HS-27A (cell line): ENCODE measurements at regions not wholly inside any gene's neighbourhood (a gene's known extent, or its start where the extent isn't known, plus 50 kb on each side); places are given as distances from the start of the nearest gene placed in this dataset.
"Not testable (repeated sequence)": the region's sequence is repeated elsewhere in the genome, so short reads cannot be mapped to it uniquely, and the experiment has no call there.

Experiments used
- DNase-seq: peaks from one replicate; pipeline ENCODE4 v3.0.0-alpha.2; 2012; ENCODE audit warnings: low read depth, missing footprints

- DNase-seq, result no peak
Measured at GRCh38 chr5:67934976-67935375, 280.6 kb upstream of the PIK3R1 start.

GRCh38 chr5:67925511-67925910 is 290.0 kb upstream of the PIK3R1 start:
- DNase-seq, result no peak

GRCh38 chr5:67921004-67921601 is 294.5 kb upstream of the PIK3R1 start:
- no peak for DNase-seq

- DNase-seq, result not testable (repeated sequence)
Measured at GRCh38 chr5:67919532-67919931, 296.0 kb upstream of the PIK3R1 start.

GRCh38 chr5:67917561-67917960 is 298.0 kb upstream of the PIK3R1 start:
- DNase-seq, result no peak

- DNase-seq, result no peak
Measured at GRCh38 chr5:67910546-67910945, 305.0 kb upstream of the PIK3R1 start.

GRCh38 chr5:67908126-67908765 is 307.3 kb upstream of the PIK3R1 start:
- DNase-seq, result no peak

- no peak for DNase-seq
Measured at GRCh38 chr5:67904366-67904765, 311.2 kb upstream of the PIK3R1 start.

- DNase-seq, result no peak
Measured at GRCh38 chr5:67903656-67904055, 311.9 kb upstream of the PIK3R1 start.

- no peak for DNase-seq
Measured at GRCh38 chr5:67903121-67903520, 312.4 kb upstream of the PIK3R1 start.

- DNase-seq, result no peak
Measured at GRCh38 chr5:67902497-67902830, 313.1 kb upstream of the PIK3R1 start.

GRCh38 chr5:67901814-67902496 is 313.6 kb upstream of the PIK3R1 start:
- no peak for DNase-seq

GRCh38 chr5:67900514-67900913 is 315.0 kb upstream of the PIK3R1 start:
- no peak for DNase-seq

- no peak for DNase-seq
Measured at GRCh38 chr5:67897980-67898379, 317.6 kb upstream of the PIK3R1 start.

- no peak for DNase-seq
Measured at GRCh38 chr5:67897431-67897830, 318.1 kb upstream of the PIK3R1 start.

GRCh38 chr5:67896930-67897313 is 318.6 kb upstream of the PIK3R1 start:
- DNase-seq, result no peak

GRCh38 chr5:67896311-67896929 is 319.1 kb upstream of the PIK3R1 start:
- DNase-seq, result no peak

GRCh38 chr5:67889870-67890269 is 325.7 kb upstream of the PIK3R1 start:
- not testable (repeated sequence) for DNase-seq

- DNase-seq, result no peak
Measured at GRCh38 chr5:67887748-67888161, 327.8 kb upstream of the PIK3R1 start.

GRCh38 chr5:67886761-67887160 is 328.8 kb upstream of the PIK3R1 start:
- DNase-seq, result no peak

GRCh38 chr5:67880876-67881275 is 334.7 kb upstream of the PIK3R1 start:
- no peak for DNase-seq

GRCh38 chr5:67880511-67880805 is 335.1 kb upstream of the PIK3R1 start:
- no peak for DNase-seq
